ENCODE measurements at regions not wholly inside any gene's neighbourhood (a gene's known extent, or its start where the extent isn't known, plus 50 kb on each side); places are given as distances from the start of the nearest gene placed in this dataset.

DNA sequence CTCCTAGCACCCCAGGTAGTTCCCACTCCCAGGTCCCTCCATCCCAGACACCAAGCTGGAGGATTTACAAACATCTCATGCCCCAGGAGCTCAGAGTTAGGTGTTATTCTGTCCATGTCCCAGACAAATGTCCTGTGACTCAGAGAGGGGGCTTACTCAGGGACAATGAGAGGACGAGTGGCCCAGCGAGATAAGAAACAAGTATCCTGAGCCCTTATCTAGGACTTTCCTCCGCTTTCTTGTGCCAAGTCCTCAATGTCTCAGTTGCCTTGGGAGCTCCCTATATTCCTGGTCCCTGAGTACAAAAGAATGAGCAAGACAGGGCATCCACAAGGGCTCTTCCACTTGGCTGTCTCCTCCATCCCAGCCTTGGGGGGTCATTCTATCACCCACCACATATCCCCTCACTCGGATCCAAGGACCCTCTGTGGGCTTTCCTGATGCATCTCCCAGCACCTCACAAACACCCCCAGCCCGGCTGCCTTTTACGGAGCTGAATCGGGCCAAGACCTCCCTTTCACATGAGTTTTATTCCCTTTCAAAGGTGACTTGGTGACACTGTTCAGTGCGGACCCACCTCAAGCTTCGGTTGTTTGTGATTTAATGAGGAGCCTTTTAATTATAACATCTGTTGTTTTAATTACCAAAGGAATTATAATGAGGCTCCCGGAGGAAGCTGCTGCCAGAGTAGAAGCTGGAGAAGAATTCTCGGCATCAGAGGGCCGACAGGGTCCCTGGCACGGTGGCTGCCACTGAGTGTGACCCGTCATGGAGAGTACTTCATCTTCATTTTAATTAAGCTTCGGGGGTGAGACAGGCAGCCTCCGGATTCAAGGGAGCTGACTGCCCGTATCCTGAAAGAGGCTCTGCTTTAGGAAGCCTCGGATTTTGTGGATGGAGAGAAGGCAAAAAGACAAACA lies 121.5 kb downstream of the WSCD1 start:
- Histone ChIP-seq H3K9me2 (replicated peaks; ENCODE audit: insufficient read depth) (no peaks in the 10 kb centered on the region), H4K20me1 (ENCODE audit: insufficient read depth, poor library complexity, severe bottlenecking) (no peaks in the 10 kb centered on the region), H3K27me3 (no peaks in the 10 kb centered on the region), H3K4me3 (no peak overlapping the region), H2AFZ (no peak overlapping the region), H3K4me1 (ENCODE audit: insufficient read depth) (no peaks in the 10 kb centered on the region), H3K27ac (no peak overlapping the region), H3K36me3 (replicated peaks; ENCODE audit: insufficient read depth, low read depth) (no peaks in the 10 kb centered on the region), H3K4me2 (no peak overlapping the region), H3K79me2 (no peaks in the 10 kb centered on the region), H3K9me3 (ENCODE audit: low read depth) (no peaks in the 10 kb centered on the region)
- DNase-seq (ENCODE audit: low spot score), result no peak
- 78% methylated on average over 18 of the region's 18 CpGs for WGBS (ENCODE audit: low lambda C conversion rate, missing lambda C conversion rate)
- TF ChIP-seq, protein P1, sequence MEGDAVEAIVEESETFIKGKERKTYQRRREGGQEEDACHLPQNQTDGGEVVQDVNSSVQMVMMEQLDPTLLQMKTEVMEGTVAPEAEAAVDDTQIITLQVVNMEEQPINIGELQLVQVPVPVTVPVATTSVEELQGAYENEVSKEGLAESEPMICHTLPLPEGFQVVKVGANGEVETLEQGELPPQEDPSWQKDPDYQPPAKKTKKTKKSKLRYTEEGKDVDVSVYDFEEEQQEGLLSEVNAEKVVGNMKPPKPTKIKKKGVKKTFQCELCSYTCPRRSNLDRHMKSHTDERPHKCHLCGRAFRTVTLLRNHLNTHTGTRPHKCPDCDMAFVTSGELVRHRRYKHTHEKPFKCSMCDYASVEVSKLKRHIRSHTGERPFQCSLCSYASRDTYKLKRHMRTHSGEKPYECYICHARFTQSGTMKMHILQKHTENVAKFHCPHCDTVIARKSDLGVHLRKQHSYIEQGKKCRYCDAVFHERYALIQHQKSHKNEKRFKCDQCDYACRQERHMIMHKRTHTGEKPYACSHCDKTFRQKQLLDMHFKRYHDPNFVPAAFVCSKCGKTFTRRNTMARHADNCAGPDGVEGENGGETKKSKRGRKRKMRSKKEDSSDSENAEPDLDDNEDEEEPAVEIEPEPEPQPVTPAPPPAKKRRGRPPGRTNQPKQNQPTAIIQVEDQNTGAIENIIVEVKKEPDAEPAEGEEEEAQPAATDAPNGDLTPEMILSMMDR (IDR thresholded peaks at IDR 0.05; ENCODE audit: poor library complexity), result no peak
- TF ChIP-seq EZH2phosphoT487 (IDR thresholded peaks at IDR 0.05; ENCODE audit: low read depth, severe bottlenecking, unreplicated experiment) (no peak), EZH2 (IDR thresholded peaks at IDR 0.05; ENCODE audit: borderline replicate concordance) (no peak)

DNA sequence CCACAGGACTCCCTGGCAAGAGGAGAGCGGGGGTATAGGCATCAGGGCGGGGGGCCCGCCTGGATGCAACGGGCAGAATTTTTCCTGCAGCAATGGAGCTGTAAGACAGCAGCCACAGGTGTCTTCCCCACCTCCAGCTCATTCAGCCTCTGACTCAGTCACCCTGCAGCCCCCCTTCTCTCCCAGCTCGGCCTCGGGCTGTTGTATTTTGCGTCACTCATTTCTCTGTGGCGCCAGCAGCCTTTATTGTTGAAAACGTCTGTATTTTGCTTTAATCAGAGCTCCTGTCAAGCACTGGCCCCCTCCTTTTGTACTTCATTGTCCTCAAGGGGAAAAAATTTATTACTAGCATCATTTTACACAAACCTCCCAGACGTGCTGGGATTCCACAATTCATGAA lies 117.7 kb downstream of the WSCD1 start:
- H3K36me3 ChIP-seq (replicated peaks; ENCODE audit: insufficient read depth, low read depth), result no peaks in the 10 kb centered on the region
- 45% methylated on average over 10 of the region's 10 CpGs for WGBS (ENCODE audit: low lambda C conversion rate, missing lambda C conversion rate)
- H3K27ac ChIP-seq, result no peak overlapping the region
- no peak overlapping the region for H2AFZ ChIP-seq
- no peak for DNase-seq (ENCODE audit: low spot score)
- no peaks in the 10 kb centered on the region for H3K9me3 ChIP-seq (ENCODE audit: low read depth)
- no peaks in the 10 kb centered on the region for H3K4me1 ChIP-seq (ENCODE audit: insufficient read depth)
- H4K20me1 ChIP-seq (ENCODE audit: insufficient read depth, poor library complexity, severe bottlenecking), result no peaks in the 10 kb centered on the region
- no peaks in the 10 kb centered on the region for H3K9me2 ChIP-seq (replicated peaks; ENCODE audit: insufficient read depth)
- no peaks in the 10 kb centered on the region for H3K79me2 ChIP-seq
- H3K27me3 ChIP-seq, result no peaks in the 10 kb centered on the region
- TF ChIP-seq EZH2phosphoT487 (IDR thresholded peaks at IDR 0.05; ENCODE audit: low read depth, severe bottlenecking, unreplicated experiment), result no peak
- TF ChIP-seq, protein P1 (IDR thresholded peaks at IDR 0.05; ENCODE audit: poor library complexity), result no peak
- TF ChIP-seq EZH2 (IDR thresholded peaks at IDR 0.05; ENCODE audit: borderline replicate concordance), result no peak
- H3K4me2 ChIP-seq, result no peak overlapping the region
- H3K4me3 ChIP-seq, result no peak overlapping the region

DNA sequence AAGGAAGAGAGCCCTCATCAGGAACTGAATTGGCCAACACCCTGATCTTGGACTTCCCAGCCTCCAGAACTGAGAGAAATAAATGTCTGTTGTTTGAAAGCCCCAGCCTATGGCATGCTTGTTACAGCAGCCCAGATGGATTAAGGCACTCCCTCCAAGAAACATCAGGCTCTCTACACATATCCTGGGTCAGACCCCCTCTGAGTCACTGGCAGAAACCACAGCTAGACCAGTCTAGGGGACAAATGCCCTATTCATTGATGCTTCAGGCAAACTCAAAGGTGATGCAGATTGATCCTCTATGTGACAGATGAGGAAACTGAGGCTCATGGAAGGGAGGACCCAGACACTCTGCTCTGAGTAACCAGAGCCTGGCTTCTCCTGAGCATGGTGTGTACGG lies 116.8 kb downstream of the WSCD1 start:
- no peak for TF ChIP-seq EZH2 (IDR thresholded peaks at IDR 0.05; ENCODE audit: borderline replicate concordance)
- TF ChIP-seq EZH2phosphoT487 (IDR thresholded peaks at IDR 0.05; ENCODE audit: low read depth, severe bottlenecking, unreplicated experiment), result no peak
- TF ChIP-seq, protein P1 (IDR thresholded peaks at IDR 0.05; ENCODE audit: poor library complexity), result no peak
- WGBS (ENCODE audit: low lambda C conversion rate, missing lambda C conversion rate), result 82% methylated on average over 1 of the region's 1 CpG
- H3K9me3 ChIP-seq (ENCODE audit: low read depth), result no peaks in the 10 kb centered on the region

More for the DNA sequence above, 116.8 kb downstream of the WSCD1 start:
- no peak overlapping the region for H3K4me2 ChIP-seq
- H2AFZ ChIP-seq, result no peak overlapping the region
- no peak for DNase-seq (ENCODE audit: low spot score)
- H3K36me3 ChIP-seq (replicated peaks; ENCODE audit: insufficient read depth, low read depth), result no peaks in the 10 kb centered on the region
- no peaks in the 10 kb centered on the region for H3K4me1 ChIP-seq (ENCODE audit: insufficient read depth)
- no peaks in the 10 kb centered on the region for H4K20me1 ChIP-seq (ENCODE audit: insufficient read depth, poor library complexity, severe bottlenecking)
- no peak overlapping the region for H3K27ac ChIP-seq
- H3K27me3 ChIP-seq, result no peaks in the 10 kb centered on the region
- no peak overlapping the region for H3K4me3 ChIP-seq
- no peaks in the 10 kb centered on the region for H3K9me2 ChIP-seq (replicated peaks; ENCODE audit: insufficient read depth)
- H3K79me2 ChIP-seq, result no peaks in the 10 kb centered on the region
